Left lung (tissue), 4 donors: ENCODE measurements at regions not wholly inside any gene's neighbourhood (a gene's known extent, or its start where the extent isn't known, plus 50 kb on each side); places are given as distances from the start of the nearest gene placed in this dataset.

ENCODE experiments used
- ATAC-seq: fragments of 200-7000 bp; cut with Tn5 transposase; one replicate; pipeline ENCODE4 v1.9.1; 2020; ENCODE audit warnings: moderate library complexity
- DNase-seq, 4 donors: peaks; one replicate each; pipeline ENCODE4 v3.0.0-alpha.2; 2013 to 2020
- H3K27ac ChIP-seq, 2 donors: fragments of 200-600 bp; sonication (generic) in 1 of 2; one replicate each; pipeline versions ENCODE4 v1.5.0 to v1.8.0; 2020 to 2021
- H3K27me3 ChIP-seq, 2 donors: fragments of 200-600 bp; sonication (generic) in 1 of 2; one replicate each; pipeline versions ENCODE4 v1.5.0 to v1.8.0; 2020 to 2021
- H3K36me3 ChIP-seq, 2 donors: fragments of 200-600 bp; sonication (generic) in 1 of 2; one replicate each; pipeline versions ENCODE4 v1.5.0 to v1.8.0; 2020 to 2021
- H3K4me1 ChIP-seq, 2 donors: fragments of 200-600 bp; one replicate each; pipeline ENCODE4 v1.8.0; 2021
- H3K4me3 ChIP-seq, 2 donors: fragments of 200-600 bp; sonication (generic) in 1 of 2; one replicate each; pipeline versions ENCODE4 v1.5.0 to v1.8.0; 2020 to 2021; ENCODE audit warnings: mild to moderate bottlenecking in 1 of 2
- H3K9me3 ChIP-seq, 2 donors: fragments of 200-600 bp; sonication (generic) in 1 of 2; one replicate each; pipeline versions ENCODE4 v1.5.0 to v1.8.0; 2020 to 2021
- intact Hi-C, 2 donors: fragments of 100-400 bp; cut with DNase I; formaldehyde crosslinking; loops; one replicate each; pipeline versions ENCODE4 v1.11.2 to v1.14.2; 2022
- TF ChIP-seq, protein P1 (sequence below), 2 donors: fragments of 200-600 bp; sonication (generic) in 1 of 2; IDR thresholded peaks; one replicate each; pipeline versions ENCODE4 v1.5.0 to v1.8.0; 2021; ENCODE audit warnings: antibody characterized with exemption in 2 of 2
- donor health status: DM: no; HTN: yes; CAD: no.
- donor health status: DM: no; HTN: no; CAD: no.

- H3K4me3 ChIP-seq, result no peak overlapping the region
- TF ChIP-seq, protein P1, sequence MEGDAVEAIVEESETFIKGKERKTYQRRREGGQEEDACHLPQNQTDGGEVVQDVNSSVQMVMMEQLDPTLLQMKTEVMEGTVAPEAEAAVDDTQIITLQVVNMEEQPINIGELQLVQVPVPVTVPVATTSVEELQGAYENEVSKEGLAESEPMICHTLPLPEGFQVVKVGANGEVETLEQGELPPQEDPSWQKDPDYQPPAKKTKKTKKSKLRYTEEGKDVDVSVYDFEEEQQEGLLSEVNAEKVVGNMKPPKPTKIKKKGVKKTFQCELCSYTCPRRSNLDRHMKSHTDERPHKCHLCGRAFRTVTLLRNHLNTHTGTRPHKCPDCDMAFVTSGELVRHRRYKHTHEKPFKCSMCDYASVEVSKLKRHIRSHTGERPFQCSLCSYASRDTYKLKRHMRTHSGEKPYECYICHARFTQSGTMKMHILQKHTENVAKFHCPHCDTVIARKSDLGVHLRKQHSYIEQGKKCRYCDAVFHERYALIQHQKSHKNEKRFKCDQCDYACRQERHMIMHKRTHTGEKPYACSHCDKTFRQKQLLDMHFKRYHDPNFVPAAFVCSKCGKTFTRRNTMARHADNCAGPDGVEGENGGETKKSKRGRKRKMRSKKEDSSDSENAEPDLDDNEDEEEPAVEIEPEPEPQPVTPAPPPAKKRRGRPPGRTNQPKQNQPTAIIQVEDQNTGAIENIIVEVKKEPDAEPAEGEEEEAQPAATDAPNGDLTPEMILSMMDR (IDR thresholded peaks at IDR 0.05), result no peak
- no peaks in the 10 kb centered on the region for H3K4me1 ChIP-seq
- H3K27ac ChIP-seq, result no peak overlapping the region
- DNase-seq (no peak), ATAC-seq (no peak)
- no peaks in the 10 kb centered on the region for H3K36me3 ChIP-seq
- H3K27me3 ChIP-seq, result no peaks in the 10 kb centered on the region
- intact Hi-C loops, result no loop called here
- H3K9me3 ChIP-seq, result no peaks in the 10 kb centered on the region
Observed at GRCh38 chr6:155980768-155981079, 525.1 kb upstream of the NOX3 start.

DNA sequence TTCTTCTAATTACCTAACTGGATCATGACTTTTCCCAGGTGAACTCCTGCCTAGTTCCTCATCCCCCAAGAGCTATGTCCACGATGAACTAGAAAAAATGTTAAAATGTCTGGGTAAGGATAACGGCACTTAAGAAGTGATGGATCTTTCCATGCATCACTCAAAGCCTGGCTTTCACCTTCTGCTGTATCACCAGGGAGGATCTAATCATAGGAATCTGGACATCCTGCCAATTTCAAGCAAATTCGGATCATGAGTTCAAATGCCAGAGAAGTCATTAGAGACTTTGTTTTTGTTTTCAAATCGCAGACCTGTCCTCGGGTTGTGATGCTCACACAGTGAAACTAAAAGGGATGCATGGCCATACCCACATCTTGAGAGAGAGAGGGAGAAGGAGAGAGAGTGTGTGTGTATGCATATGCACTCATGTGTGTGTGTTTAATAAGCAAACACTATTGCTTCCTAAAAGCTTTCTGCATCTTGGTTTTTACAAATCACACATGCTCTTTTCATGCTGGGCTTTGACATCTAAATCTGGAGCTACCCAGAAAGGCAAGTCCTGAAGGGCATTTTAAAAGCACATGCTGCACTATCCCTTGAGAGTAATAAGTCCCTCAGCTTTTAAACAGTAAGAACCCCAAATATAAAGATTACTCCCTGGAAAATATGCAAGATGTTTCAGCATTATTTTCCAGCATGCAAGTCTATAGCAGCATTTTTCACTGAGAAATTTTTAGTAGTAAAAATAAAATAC lies 524.6 kb upstream of the NOX3 start:
- no peaks in the 10 kb centered on the region for H3K9me3 ChIP-seq
- no peaks in the 10 kb centered on the region for H3K27me3 ChIP-seq
- TF ChIP-seq, protein P1 (IDR thresholded peaks at IDR 0.05), result no peak
- intact Hi-C loops, result no loop called here
- H3K27ac ChIP-seq, result no peak overlapping the region
- no peaks in the 10 kb centered on the region for H3K4me1 ChIP-seq
- H3K36me3 ChIP-seq, result no peaks in the 10 kb centered on the region
- H3K4me3 ChIP-seq, result no peak overlapping the region
- ATAC-seq, result no peak
- no peak for DNase-seq

DNA sequence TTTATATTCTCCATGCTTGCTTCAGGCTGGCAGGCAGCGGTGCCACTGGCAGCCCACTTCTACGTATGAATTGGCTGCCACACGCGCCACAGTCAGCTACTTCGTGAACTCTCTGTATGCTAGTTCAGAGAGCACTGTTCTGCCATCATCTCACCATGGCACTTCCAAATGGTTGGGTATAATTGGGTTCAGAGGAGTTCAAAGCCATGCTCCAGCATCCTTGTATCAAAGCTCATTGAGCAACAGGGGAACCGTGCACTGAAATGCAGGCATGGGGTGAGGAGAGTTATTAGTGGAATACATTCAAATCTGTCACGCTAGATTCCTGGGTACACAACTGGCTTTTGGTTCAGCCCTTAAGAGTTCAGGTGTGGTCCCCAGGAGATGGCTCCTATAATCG lies 519.9 kb upstream of the NOX3 start:
- ATAC-seq (no peak), DNase-seq (no peak)
- TF ChIP-seq, protein P1 (IDR thresholded peaks at IDR 0.05), result no peak
- H3K4me3 ChIP-seq, result no peak overlapping the region
- no peaks in the 10 kb centered on the region for H3K36me3 ChIP-seq
- no peaks in the 10 kb centered on the region for H3K4me1 ChIP-seq
- intact Hi-C loops, result no loop called here
- no peaks in the 10 kb centered on the region for H3K27me3 ChIP-seq
- no peaks in the 10 kb centered on the region for H3K9me3 ChIP-seq
- no peak overlapping the region for H3K27ac ChIP-seq

GRCh38 chr6:155974811-155975323 lies 519.2 kb upstream of the NOX3 start:
- no peak overlapping the region for H3K4me3 ChIP-seq
- H3K27ac ChIP-seq, result no peak overlapping the region
- H3K27me3 ChIP-seq, result no peaks in the 10 kb centered on the region
- H3K4me1 ChIP-seq, result no peaks in the 10 kb centered on the region
- no peak for DNase-seq
- no peaks in the 10 kb centered on the region for H3K36me3 ChIP-seq
- no peaks in the 10 kb centered on the region for H3K9me3 ChIP-seq
- TF ChIP-seq, protein P1 (IDR thresholded peaks at IDR 0.05), result no peak
- intact Hi-C loops, result no loop called here
- no peak for ATAC-seq

GRCh38 chr6:155974359-155974758 lies 518.7 kb upstream of the NOX3 start:
- ATAC-seq, result no peak
- no peaks in the 10 kb centered on the region for H3K4me1 ChIP-seq
- DNase-seq, result no peak
- no peaks in the 10 kb centered on the region for H3K27me3 ChIP-seq
- no peak overlapping the region for H3K4me3 ChIP-seq
- H3K36me3 ChIP-seq, result no peaks in the 10 kb centered on the region
- intact Hi-C loops, result no loop called here
- TF ChIP-seq, protein P1 (IDR thresholded peaks at IDR 0.05), result no peak
- no peaks in the 10 kb centered on the region for H3K9me3 ChIP-seq
- H3K27ac ChIP-seq, result no peak overlapping the region
